Skin of body (tissue), 1 donor: ENCODE measurements at regions not wholly inside any gene's neighbourhood (a gene's known extent, or its start where the extent isn't known, plus 50 kb on each side); places are given as distances from the start of the nearest gene placed in this dataset.
A peak's percentile ranks its signal among the peaks of the same experiment; 100 is the strongest.
"Not testable (repeated sequence)": the region's sequence is repeated elsewhere in the genome, so short reads cannot be mapped to it uniquely, and the experiment has no call there.

Experiments
- DNase-seq: peaks from one replicate; lab custom pipeline; 2025; lab: John Stamatoyannopoulos, UW

GRCh38 chr4:62470421-62470983 is 1270.4 kb downstream of the ADGRL3 start:
- DNase-seq, result no peak

DNA sequence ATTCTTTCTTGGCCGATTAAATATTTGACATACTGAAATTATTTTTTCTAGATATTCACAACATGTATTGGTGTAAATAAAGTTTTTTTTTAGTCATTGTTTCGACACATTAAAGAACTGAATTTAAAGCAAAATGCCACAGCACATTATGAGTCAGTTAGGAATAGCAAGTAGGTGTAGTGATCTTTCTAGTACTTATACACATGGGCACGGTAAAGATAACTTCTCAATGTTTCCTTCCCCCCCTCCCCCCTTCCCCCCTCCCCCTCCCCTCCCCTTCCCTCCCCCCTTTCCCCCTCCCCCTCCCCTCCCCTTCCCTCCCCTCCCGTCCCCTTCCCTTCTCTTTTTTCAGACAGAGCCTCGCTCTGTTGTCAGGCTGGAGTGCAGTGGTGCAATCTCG is 1269.9 kb downstream of the ADGRL3 start:
- DNase-seq, result no peak

- DNase-seq, result no peak
Measured at GRCh38 chr4:62461961-62462360, 1261.8 kb downstream of the ADGRL3 start.

DNA sequence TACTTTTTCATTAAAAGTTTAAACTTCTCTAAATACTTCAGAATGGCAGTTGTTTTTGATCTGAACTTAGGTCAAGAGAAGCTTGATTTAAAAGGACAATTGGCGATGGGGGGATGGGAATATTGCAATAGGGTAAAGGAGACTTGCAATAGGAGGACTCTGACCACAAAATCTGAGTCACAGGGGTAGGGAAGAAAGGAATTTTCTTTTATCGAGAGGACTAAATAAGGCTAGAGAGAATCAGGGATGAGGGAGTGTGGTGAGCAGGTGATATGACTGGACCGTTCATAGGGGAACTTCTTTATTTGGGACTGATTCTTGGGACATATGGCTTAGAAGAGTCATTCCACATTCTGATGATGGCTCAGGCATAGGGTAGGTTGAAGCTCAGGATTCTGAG is 1260.2 kb downstream of the ADGRL3 start:
- no peak for DNase-seq

GRCh38 chr4:62457356-62457755 is 1257.2 kb downstream of the ADGRL3 start:
- no peak for DNase-seq

DNA sequence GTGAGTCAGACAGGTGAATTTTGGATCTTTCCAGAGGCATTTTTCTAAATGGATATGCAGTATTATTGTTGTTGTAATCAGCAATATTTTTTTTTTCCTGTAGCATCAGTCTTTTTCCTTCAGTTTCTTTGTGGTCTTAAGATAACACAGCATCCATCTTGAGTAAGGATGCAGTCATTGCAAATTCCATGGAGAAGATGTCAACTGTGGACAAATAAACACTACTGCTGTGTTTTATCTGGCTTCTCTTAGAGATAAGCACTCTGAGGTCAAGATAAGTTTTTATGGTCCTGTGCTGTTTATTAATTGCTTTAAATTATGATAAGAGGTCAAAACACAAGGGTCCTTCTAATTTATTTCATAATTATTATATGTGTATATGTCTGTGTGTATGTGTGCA is 1255.7 kb downstream of the ADGRL3 start:
- DNase-seq, result no peak

DNA sequence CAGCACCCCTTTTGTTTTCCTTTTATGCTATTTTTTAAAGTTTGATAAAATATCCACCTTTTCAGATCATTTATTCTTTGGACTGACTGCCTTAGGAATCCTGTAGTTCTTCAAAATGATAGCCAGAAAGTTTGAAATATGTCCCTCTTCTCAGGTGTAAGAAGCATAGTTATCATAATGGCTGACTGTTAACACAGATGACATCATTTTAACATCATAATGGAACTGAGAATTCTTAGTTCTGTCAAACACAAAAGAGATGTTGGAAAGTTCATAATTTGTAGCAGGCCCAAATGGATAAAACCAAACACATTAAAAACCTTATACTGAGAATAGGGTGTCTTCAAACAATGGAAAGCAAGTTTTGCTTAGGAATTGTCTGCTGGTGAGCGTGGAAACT is 1254.4 kb downstream of the ADGRL3 start:
- DNase-seq, result no peak

DNA sequence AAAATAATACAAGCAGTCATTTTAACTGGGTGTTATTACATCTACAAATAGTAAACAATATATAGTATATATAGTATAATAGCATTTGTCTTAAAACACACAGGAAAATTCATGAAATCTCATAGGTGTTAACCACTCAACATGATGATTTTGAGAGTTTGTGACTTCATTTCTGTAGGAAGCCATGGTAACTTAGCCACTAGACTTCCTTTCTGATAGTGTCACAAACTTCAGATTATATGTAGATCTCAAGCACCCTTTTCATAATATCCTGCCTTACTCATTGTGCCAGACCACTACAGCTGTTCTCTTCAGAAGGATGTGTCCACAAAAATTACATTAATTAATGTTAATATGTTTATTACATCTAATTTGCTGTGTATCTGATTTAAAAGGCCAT is 1250.6 kb downstream of the ADGRL3 start:
- no peak for DNase-seq

DNA sequence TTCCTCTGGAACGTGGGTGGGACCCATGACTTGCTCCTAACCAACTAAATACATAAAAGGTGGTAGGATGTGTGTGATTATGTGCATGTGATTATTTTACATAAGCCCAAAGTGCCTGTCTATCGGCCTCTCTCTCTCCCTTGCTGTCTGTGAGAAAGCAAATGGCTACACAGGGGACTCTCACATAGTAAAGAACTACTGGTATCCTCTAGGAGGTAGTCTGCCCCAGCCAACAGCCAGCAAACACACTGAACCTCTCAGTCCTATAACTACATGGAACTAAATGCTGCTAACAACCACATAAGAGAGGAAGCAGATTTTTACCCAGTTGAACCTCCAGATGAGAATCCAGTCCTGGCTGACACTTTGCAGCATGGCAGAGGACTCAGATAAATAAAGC is 1249.4 kb downstream of the ADGRL3 start:
- no peak for DNase-seq

GRCh38 chr4:62448911-62449310 is 1248.8 kb downstream of the ADGRL3 start:
- DNase-seq, result no peak

DNA sequence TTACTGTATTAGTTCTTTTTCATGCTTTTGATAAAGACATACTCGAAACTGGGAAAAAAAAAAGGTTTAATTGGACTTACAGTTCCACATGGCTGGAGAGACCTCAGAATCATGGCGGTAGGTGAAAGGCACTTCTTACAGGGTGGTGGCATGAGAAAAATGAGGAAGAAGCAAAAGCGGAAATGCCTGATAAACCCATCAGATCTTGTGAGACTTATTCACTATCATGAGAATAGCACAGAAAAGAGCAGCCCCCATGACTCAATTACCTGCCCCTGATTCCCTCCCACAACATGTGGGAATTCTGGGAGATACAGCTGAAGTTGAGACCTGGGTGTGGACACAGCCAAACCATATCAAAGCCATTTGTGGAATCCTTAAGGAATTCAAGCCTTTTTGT is 1238.9 kb downstream of the ADGRL3 start:
- DNase-seq, result no peak

DNA sequence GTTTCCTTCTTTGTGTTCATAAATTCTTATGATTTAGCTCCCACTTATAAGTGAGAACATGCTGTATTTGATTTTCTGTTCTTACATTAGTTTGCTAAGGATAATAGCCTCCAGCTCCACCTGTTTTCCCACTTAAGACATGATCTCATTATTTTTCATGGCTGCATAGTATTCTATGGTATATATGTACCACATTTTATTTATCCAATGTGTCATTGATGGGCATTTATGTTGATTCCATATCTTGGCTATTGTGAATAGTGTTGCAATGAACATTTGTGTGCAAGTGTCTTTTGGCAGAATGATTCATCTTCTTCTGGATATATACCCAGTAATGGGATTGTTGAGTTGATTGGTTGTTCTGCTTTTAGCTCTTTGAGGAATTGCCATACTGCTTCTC is 1234.8 kb downstream of the ADGRL3 start:
- no peak for DNase-seq

- DNase-seq, result not testable (repeated sequence)
Measured at GRCh38 chr4:62431513-62432231, 1231.5 kb downstream of the ADGRL3 start.

GRCh38 chr4:62429297-62429696 is 1229.2 kb downstream of the ADGRL3 start:
- no peak for DNase-seq

DNA sequence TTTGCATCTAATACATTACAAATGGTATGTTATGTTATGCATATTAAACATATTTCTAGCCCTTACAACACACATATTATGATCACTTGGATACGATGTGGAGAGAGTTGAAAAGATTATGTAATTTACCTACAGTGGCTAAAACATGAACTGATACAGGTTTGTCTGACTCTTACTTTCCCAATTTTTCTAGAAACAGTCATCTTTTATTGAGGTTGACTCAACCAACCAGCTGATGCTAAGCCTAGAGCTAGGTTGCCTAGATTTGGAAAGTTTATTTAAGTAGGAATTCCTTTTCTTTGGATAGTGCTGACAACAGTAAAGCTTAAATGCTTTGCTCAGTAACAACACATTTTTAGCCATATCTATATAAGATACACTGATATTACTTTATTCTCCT is 1215.1 kb downstream of the ADGRL3 start:
- DNase-seq, result no peak

DNA sequence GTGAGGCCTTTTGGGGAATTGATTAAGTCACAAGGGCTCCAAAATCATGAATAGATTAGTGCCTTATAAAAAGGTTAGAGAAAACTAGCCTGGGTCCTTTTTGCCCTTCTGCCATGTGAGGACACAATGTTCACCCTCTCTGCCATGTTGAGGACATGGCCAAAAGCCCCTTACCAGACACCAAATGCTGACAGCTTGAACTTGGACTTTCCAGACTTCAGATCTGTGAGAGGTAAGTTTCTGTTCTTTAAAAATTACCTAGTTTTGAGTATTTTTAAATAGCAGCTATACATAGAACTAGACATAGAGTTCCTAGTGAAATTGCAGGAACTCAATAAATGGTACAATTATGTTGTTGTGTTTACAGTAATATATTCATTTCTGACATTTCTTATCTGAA is 1214.4 kb downstream of the ADGRL3 start:
- DNase-seq, result no peak

DNA sequence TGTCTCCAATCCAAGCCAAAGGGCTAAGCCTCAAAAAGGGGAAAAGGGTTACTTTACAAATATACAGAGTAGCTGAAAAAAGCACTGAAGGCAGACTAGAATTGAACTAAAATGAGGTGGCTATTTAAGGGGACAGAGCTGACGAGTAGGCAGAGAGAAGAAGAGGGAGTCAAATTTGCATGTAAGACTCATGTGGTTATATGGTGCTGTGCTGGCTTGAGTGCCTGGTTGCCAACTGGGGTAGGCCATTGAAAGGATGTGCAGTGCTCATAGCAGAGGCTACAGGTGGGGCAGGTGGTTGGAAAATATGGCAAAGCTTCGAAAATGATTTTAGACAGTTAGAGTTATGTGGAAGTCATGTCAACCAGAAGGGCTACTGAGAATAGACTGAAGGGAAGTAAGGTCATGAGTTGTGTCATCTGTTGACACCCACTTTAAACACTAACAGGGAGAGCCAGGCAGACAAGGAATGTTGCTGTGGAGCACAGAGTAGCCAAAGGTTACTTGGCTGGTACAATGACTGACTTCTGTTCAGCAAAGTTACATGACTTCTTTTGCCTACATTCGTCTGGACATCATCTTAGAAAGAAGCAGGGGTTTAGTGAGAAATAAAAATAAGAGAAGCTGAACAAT is 1210.4 kb downstream of the ADGRL3 start:
- DNase-seq, result no peak

GRCh38 chr4:62408454-62408853 is 1208.3 kb downstream of the ADGRL3 start:
- peak; percentile 2 for DNase-seq

DNA sequence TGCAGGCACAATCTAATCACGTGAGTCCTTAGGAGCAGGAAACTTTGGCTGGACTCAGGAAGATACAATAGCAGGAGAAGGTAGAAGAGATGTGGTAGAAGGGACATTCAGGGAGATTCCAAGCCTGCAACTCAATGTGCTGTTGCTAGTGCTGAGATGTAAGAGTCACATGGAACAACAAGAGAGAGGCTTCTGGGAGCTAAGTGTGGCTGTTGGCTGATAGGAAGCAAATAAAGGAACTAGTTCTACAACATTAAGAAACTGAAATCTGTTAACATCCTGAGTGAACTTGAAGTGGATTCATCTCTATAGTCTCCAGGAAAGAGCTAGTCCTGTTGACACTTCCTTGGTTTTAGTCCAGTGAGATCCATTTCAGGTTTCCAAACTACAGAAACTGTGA is 1207.4 kb downstream of the ADGRL3 start:
- DNase-seq, result no peak

- DNase-seq, result no peak
Measured at GRCh38 chr4:62402088-62402806, 1202.1 kb downstream of the ADGRL3 start.

- DNase-seq, result no peak
Measured at GRCh38 chr4:62399242-62399641, 1199.1 kb downstream of the ADGRL3 start.

DNA sequence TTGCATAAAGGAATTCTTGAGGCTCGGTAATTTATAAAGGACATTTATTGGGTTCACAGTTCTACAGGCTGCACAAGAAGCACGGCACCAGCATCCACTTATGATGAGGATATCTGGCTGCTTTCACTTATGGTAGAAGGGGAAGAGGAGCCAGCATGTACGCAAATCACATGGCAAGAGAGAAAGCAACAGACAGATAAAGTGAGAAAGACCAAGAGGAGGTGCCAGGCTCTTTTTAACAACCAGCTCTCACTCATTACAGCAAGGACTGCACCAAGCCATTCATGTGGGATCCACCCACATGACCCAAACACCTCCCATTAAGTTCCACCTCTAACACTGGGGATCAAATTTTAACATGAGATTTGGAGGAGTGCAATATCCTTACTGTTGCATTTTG is 1198.2 kb downstream of the ADGRL3 start:
- no peak for DNase-seq
